ENCODE measurements at regions not wholly inside any gene's neighbourhood (a gene's known extent, or its start where the extent isn't known, plus 50 kb on each side); places are given as distances from the start of the nearest gene placed in this dataset.

DNA sequence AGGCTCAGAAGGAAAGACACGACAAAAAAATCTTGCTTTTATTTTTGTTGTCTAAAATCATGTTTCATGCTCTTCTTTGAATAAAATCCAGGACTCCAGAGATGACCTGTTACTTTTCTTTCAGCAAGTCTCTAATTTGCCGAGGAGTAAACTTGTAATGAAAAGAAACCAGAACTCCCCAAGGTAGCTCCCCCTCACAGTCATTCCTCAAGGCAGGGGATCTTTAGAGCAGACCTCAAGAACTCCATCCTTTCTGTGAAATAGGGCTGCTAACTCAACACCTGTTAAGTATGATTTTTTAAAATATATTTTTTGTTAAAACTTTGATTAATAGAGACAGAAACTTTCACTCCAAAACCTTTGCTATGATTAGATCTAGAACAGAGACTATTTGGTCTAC lies 82.7 kb upstream of the ABCD3 start:
- no peak for TF ChIP-seq CTCF (IDR thresholded peaks at IDR 0.05; ENCODE audit: borderline replicate concordance, control extremely low read depth, extremely low read depth, insufficient read depth, missing control alignments)
- no peak for DNase-seq (ENCODE audit: low spot score)
- in situ Hi-C loops (cut with MboI; ENCODE audit: low sequenced_read_pairs, unreplicated experiment), result loop anchor here (5.0 to 25.0 kb wide), 2 partner anchors 273 to 477 kb away; partner anchors contain the start of gene SLC44A3

DNA sequence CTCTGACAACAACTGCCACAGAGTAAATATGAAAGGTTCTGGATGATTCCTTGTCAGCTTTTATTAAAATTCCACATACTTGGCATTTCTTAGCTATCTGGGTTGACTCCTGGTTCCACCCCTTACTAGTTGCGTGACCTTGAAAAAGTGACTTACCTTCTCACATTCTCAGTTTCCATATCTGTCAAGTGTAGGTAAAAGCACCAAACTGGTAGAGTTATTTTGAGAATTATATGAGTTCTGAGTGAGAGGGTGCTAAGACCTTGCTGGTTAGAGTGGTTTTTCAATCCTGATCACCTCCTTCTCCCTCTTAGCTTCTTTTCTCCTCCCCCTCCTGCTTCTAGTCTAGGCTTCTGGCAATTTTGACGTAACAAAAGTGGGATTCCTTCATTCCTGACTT lies 83.4 kb upstream of the ABCD3 start:
- TF ChIP-seq CTCF (IDR thresholded peaks at IDR 0.05; ENCODE audit: borderline replicate concordance, control extremely low read depth, extremely low read depth, insufficient read depth, missing control alignments), result no peak
- DNase-seq (ENCODE audit: low spot score), result no peak
- in situ Hi-C loops (cut with MboI; ENCODE audit: low sequenced_read_pairs, unreplicated experiment), result loop anchor here (5.0 to 25.0 kb wide), 2 partner anchors 272 to 478 kb away; partner anchors contain the start of gene SLC44A3

DNA sequence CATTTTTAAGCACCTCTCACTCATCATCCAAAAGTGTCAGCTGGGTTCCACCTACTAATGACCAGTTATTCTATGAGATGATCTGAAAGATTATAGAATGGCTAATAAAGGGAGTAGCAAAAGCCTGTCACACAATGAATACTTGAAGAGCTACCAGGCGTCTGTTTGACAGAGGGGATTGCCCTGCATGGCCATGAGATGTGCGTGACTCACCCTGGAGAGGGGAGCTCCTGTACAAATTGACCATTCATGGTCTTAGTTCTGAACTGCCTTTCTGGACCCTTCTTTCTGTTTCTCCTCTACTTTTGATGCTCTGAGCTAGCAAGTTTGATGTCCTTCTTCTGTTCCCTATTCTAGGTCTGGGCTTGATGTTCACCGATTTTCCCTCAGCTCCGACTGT lies 85.2 kb upstream of the ABCD3 start:
- TF ChIP-seq CTCF (IDR thresholded peaks at IDR 0.05; ENCODE audit: borderline replicate concordance, control extremely low read depth, extremely low read depth, insufficient read depth, missing control alignments), result no peak
- DNase-seq (ENCODE audit: low spot score), result peak; percentile 14
- in situ Hi-C loops (cut with MboI; ENCODE audit: low sequenced_read_pairs, unreplicated experiment), result loop anchor here (25.0 kb wide), 1 partner anchor 479 kb away; the partner anchor contains the start of gene SLC44A3

DNA sequence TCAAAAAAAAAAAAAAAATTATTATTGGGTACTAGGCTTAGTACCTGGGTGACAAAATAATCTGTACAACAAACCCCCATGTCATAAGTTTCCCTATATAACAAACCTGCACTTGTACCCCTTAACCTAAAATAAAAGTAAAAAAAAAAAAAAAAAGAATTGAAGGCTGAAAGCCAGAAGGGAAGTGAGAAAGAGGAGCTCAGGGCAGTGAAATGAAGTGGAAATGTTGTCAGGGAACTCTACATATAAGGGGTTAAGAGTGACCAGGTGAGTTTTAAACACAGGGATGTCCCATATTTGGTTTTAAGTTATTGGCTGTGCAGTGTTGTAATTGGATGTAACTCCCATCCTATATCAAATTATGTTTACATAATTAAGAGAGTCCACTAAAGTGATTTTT lies 85.7 kb upstream of the ABCD3 start:
- DNase-seq (ENCODE audit: low spot score), result no peak
- no peak for TF ChIP-seq CTCF (IDR thresholded peaks at IDR 0.05; ENCODE audit: borderline replicate concordance, control extremely low read depth, extremely low read depth, insufficient read depth, missing control alignments)
- in situ Hi-C loops (cut with MboI; ENCODE audit: low sequenced_read_pairs, unreplicated experiment), result loop anchor here (25.0 kb wide), 1 partner anchor 480 kb away; the partner anchor contains the start of gene SLC44A3

DNA sequence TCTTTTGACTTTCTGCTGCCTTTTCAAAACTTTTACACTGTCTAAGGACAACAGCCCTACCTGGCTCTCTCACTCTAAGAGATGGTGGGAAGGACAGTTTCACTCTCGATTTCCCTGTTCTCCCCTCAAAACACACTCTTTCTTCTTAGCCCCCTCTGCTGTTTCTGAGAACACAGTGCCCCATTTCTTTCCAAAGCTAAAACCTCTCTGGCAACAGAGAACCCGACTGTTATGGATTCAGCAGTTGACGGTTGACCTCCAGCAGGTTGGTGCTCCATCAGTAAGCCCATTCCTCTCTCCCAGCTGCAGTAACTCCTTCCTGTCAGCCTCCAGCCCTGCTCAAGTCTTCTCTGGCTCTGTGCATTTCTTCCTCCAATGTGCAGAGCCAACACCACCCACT lies 88.2 kb upstream of the ABCD3 start:
- no peak for TF ChIP-seq CTCF (IDR thresholded peaks at IDR 0.05; ENCODE audit: borderline replicate concordance, control extremely low read depth, extremely low read depth, insufficient read depth, missing control alignments)
- in situ Hi-C loops (cut with MboI; ENCODE audit: low sequenced_read_pairs, unreplicated experiment), result loop anchor here (25.0 kb wide), 1 partner anchor 482 kb away; the partner anchor contains the start of gene SLC44A3
- no peak for DNase-seq (ENCODE audit: low spot score)

DNA sequence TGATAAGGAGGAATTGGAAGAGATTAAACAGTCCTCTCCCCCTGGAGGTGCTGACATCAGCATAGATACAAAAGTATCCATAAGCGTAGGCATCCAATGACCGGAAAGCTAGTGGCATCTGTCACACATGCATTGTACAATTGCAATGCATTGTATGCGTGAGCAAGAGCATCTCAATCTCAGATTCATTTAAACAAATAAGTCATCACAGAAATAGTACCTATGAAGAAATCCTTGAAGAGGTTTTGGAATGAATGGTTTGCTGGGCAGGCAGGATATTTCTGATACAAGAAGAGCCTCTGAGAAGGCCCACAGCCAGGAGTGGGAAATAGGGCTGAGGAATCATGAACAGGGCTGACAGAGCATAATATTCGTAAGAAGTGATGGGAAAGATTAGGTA lies 88.9 kb upstream of the ABCD3 start:
- DNase-seq (ENCODE audit: low spot score), result no peak
- TF ChIP-seq CTCF (IDR thresholded peaks at IDR 0.05; ENCODE audit: borderline replicate concordance, control extremely low read depth, extremely low read depth, insufficient read depth, missing control alignments), result no peak
- in situ Hi-C loops (cut with MboI; ENCODE audit: low sequenced_read_pairs, unreplicated experiment), result loop anchor here (25.0 kb wide), 1 partner anchor 483 kb away; the partner anchor contains the start of gene SLC44A3
